GM18868 (cell line): ENCODE measurements at regions not wholly inside any gene's neighbourhood (a gene's known extent, or its start where the extent isn't known, plus 50 kb on each side); places are given as distances from the start of the nearest gene placed in this dataset.
A peak's percentile ranks its signal among the peaks of the same experiment; 100 is the strongest.

Experiments used
- ATAC-seq: cut with Tn5 transposase; IDR thresholded peaks from one replicate; pipeline ENCODE4 v1.9.1; 2021; ENCODE audit warnings: mild to moderate bottlenecking, moderate library complexity; ENCODE audit not compliant: unreplicated experiment

- ATAC-seq, result no peak
These were observed 249.7 kb downstream of the C4orf33 start for GRCh38 chr4:129345609-129346008.

- ATAC-seq, result no peak
These were observed 250.1 kb downstream of the C4orf33 start for GRCh38 chr4:129346036-129346435.

DNA sequence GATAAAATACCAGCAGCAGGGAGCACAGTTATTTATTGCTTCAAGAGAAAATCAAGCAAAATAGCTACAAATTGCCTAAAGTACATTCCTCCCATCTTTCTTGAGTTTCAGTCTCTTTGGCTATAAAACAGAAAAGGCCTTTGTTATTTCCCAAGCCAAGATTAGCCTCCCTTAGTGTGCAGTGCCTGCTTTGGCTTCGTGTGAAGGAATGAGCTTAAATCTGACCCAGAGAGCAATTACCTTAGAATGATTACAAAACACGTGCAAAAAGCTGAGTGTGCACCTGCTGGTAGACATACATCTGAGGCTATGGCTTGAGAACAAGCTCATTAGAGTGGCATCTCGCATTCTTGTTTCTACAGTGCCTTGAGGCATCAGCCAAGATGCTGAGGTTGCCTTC, 250.8 kb downstream of the C4orf33 start:
- ATAC-seq, result no peak

GRCh38 chr4:129350834-129351721, 255.1 kb downstream of the C4orf33 start:
- ATAC-seq, result no peak

DNA sequence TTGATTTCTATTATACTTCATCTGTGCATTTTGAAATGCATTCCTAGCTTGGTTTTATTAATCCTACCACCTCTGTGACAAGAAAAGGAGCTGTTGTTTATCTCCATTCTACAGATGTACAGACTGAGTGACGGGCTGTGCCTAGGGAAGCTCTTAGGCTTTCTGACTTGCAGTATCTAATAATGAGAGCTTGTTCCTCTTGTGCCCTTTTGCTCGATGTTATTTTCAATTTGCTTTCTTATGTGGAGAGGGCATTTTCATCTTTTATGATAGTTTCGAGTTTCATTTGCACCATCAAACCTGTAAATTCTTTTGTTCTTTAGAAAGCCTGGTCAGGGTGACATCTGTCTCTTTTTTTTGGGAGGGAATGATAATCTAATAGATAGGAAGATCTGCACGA, 256.5 kb downstream of the C4orf33 start:
- ATAC-seq, result no peak

DNA sequence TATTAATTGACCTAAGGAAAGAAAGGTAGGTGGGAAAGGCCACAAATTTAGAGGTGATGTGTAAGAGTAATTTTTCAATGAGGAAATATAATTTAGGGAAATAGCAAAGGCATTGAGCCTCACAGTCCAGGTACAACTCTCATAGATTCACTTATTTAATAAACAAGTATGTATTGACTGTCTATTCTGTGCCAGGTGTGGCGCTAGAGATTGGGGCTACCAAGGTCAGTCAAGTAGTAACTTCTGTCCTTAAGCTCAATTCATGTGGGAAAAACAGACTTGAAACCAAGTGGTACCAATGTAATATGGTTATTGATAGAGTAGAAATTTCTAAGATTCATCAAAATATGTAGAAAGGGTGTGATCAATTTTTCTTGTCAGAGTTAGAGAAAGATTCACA, 257.5 kb downstream of the C4orf33 start:
- no peak for ATAC-seq

DNA sequence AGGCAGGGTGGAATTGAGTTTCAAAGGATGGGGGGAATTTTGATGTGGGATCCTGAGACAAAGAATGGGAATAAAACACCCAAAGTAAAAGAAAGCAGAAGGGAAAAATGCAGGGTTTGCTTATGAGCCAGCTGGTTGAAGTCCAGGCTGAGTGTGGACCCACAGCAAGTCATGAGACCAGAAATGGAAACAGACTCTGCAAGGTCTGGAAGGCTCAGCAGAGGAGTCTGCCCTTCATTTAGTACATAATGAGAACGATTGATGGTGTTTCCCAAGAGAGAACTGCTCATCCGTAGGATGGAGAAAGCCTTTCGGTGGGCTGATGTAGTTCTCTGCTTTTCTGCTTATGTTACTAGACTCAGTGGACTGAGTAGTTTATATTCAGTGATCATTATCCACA, 259.1 kb downstream of the C4orf33 start:
- ATAC-seq, result no peak

DNA sequence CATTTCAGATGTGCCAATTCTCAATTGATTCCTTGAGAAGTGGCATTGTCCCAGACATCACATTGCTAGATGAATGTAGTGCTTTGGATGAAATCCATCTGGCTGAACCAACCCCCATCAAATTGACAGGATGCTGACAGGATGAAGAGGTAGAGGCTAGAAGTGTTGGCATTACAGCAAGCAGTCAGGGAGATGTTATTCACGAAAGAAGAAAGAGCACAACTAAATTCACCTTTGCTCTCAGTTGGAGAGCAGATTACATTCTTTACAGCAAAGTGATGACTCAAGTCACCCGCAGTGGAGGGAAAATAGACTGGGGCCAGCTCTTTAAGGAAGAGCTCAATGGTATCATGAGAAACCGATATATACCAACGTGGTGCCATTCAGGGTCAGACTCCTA, 259.6 kb downstream of the C4orf33 start:
- ATAC-seq, result no peak

- no peak for ATAC-seq
These were observed 262.6 kb downstream of the C4orf33 start for GRCh38 chr4:129358571-129358970.

- ATAC-seq, result no peak
These were observed 263.5 kb downstream of the C4orf33 start for GRCh38 chr4:129359461-129359860.

DNA sequence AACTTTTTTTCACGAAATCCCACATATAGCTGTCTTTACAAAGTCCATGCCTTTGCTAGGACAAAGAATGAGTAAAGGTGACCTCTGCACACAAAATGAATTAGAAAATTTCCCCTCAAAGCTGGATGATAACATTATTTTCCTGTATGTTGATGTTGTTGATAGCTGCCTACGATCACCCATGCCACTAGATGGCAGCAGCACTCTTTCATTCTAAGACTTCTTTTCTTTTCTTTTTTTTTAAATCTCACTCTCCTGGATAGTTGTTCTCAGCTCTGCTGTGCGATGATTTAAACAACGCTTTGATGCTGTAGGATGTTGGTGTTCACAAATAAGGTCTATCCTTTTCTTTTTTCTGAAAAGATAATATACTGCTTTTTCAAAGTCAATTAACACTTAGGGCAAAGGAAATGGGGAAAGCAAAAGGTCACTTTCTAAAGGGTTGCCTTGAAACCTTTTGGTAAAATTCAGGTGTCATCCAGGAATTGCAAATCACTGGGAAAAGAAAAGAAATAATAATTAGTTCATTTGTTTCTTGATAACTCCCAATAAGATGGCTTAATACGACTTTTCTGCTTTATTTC, 266.8 kb downstream of the C4orf33 start:
- peak; percentile 89 for ATAC-seq

- ATAC-seq, result no peak
These were observed 268.9 kb downstream of the C4orf33 start for GRCh38 chr4:129364747-129365452.

DNA sequence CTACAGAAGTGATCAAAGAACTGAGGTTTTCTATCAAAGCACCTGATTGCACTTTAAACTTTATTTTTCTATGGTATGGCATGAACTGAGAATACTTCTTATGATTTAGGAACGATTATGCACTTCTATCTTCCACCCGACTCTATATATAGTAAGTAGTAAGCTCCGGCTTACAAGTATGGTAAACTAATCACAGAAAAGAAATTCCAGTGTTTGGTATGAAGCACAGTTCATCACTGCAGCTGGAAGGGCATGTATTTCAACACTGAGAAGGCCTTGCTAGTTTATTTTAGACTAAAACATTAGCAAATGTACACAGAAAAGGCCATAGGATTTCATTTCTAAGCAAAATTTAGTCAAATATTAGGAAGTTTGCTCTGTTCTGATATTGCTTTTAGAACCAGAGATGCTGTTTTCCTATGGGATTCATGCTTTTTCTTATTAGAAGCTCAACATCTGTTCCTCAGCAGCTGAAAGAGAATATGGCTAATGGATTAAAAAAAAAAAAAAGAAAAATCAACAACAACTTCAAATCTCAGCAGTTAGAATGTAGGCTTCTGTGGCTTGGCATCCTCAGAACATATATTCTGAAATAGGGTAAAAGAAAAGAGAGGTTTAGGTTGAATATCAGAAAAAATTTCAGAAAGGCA, 273.5 kb downstream of the C4orf33 start:
- ATAC-seq, result no peak

DNA sequence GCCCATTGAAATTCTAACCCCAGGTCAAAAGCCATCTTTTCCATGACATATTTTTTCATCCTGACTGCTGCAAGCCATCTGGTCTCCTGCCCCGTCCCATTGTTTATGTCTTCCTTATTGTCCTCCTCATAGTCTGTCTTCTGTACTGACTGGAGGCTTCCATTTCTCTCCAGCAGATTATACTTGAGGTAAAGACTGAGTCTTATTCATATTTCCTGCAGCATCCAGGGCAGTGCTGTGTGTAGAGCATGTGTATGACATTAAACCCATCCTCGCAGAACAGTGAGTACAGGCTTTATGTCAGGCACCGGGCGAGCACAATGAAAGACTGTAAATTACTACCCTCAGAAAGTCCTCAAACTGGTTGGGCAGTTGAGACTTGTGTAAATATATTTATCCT, 275.1 kb downstream of the C4orf33 start:
- no peak for ATAC-seq

DNA sequence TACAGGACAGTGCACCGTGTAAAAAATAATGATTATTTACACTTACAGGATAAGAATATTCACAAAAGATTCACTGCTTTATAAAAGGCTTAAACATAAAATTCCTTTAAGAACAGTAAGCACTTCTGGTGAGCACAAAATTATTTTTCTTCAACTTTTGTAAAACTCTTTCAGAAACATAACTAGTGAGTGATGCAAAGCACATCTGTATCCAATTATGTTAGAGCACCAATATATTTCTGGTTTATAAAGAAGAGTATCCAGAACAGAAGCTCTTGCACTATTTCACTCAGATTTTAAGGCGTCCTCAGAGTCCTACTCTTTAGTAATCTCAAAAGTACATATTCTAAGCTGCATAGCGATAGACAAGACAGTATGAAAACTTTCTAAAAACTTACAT, 276.0 kb downstream of the C4orf33 start:
- no peak for ATAC-seq

GRCh38 chr4:129377131-129377845, 281.3 kb downstream of the C4orf33 start:
- ATAC-seq, result no peak

DNA sequence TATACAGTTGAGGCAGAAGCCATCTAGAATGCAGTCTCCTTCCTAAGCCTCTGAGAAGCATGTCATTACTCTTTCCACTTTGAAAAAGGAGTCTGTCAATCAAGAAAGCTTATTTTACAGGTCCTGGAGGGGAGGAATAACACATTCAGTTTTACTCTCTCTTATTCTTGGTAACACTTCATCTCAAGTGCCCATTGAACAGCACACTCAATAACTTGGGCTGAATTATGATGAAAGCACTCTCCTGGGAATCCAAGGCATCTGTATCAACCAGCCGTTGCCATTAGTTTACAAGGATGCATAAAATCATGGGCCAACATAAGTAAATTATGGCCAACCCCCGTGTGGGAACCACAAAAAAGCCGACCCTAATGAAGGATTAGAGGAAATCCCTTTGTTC, 282.4 kb downstream of the C4orf33 start:
- no peak for ATAC-seq

DNA sequence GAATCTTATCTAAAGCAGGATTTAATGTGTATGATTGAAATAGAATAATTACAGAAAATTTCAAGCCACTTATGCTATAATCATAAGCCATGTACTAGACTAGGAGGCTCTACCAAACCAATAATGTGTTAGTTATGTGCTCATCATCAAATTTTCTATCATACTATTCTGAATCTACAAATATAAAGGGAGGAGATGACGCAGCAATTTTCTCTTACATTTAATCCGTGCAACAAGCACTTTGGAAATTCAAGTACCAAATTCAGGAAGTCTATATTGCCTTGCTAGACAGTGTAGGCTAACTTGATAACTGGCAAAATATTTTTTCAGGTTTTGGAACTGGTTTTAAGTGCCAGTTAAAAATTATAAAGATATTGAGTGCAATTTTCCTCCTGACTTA, 283.5 kb downstream of the C4orf33 start:
- no peak for ATAC-seq

GRCh38 chr4:129384974-129385373, 289.0 kb downstream of the C4orf33 start:
- no peak for ATAC-seq

DNA sequence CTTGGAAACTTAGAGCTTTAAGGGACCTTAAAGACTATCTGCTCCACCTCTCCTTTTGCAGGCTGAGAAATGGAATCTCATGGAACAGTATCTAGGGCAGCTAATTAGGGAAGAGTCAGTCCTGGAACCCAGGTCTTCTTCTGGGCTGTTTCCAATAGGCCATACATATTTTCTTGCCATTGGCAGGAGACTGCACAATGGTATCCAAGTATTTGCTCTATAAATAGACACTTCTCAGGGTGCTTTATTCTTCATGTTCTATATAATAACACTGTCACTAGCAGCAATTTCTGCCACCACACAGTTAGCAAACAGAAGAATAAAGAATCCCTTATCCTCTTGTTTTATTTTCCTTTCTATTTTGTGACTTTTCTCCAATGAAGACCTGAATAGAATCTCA, 291.7 kb downstream of the C4orf33 start:
- no peak for ATAC-seq

GRCh38 chr4:129393976-129394375, 298.0 kb downstream of the C4orf33 start:
- no peak for ATAC-seq
